ENCODE measurements at regions not wholly inside any gene's neighbourhood (a gene's known extent, or its start where the extent isn't known, plus 50 kb on each side); places are given as distances from the start of the nearest gene placed in this dataset.

GRCh38 chr1:117261424-117261785, 50.7 kb upstream of the VTCN1 start:
- no peak for TF ChIP-seq CTCF (IDR thresholded peaks at IDR 0.05)
- intact Hi-C loops (cut with DNase I): no loop called here
- Histone ChIP-seq H3K27me3 (ENCODE audit: insufficient read depth in 3 of 3, low read length in 2 of 3) (no peaks in the 10 kb centered on the region), H3K9me3 (no peaks in the 10 kb centered on the region), H3K4me3 (no peak overlapping the region), H3K27ac (no peak overlapping the region), H3K36me3 (ENCODE audit: insufficient read depth in 1 of 2, low read depth in 1 of 2) (no peaks in the 10 kb centered on the region), H3K4me1 (no peaks in the 10 kb centered on the region)
- DNase-seq: no peak
- 36 to 49% (median 43%) methylated on average over 2 of the region's 2 CpGs for WGBS, 3 donors
- no peak for ATAC-seq

- no peaks in the 10 kb centered on the region for H3K27me3 ChIP-seq (ENCODE audit: insufficient read depth in 3 of 3, low read length in 2 of 3)
- H3K27ac ChIP-seq: no peak overlapping the region
- ATAC-seq (no peak), DNase-seq (no peak)
- intact Hi-C loops (cut with DNase I): no loop called here
- H3K9me3 ChIP-seq: no peaks in the 10 kb centered on the region
- H3K36me3 ChIP-seq (ENCODE audit: insufficient read depth in 1 of 2, low read depth in 1 of 2): no peaks in the 10 kb centered on the region
- no peaks in the 10 kb centered on the region for H3K4me1 ChIP-seq
- no peak for TF ChIP-seq CTCF (IDR thresholded peaks at IDR 0.05)
- WGBS, 3 donors: 39 to 42% (median 40%) methylated on average over 4 of the region's 4 CpGs
- H3K4me3 ChIP-seq: no peak overlapping the region
Observed at GRCh38 chr1:117260761-117261423, 50.2 kb upstream of the VTCN1 start.

Data from psoas muscle (tissue), 7 donors.